ENCODE measurements at regions not wholly inside any gene's neighbourhood (a gene's known extent, or its start where the extent isn't known, plus 50 kb on each side); places are given as distances from the start of the nearest gene placed in this dataset.

GRCh38 chr12:104865080-104865479 lies 93.0 kb downstream of the SLC41A2 start (continued):
- no peak for TF ChIP-seq CTCF (IDR thresholded peaks at IDR 0.05; ENCODE audit: low read depth, low read length, missing input control)
- no peak for TF ChIP-seq NR2F2 (IDR thresholded peaks at IDR 0.05)
- no peak for TF ChIP-seq ATF3 (IDR thresholded peaks at IDR 0.05)

- H3K27me3 ChIP-seq (ENCODE audit: control insufficient read depth in 4 of 4, insufficient read depth in 4 of 4, low read length in 3 of 4), result no peaks in the 10 kb centered on the region
- peaks cover 0 to 20% (median 3%) of the 10 kb centered on the region in 4 donors for H3K36me3 ChIP-seq (ENCODE audit: control insufficient read depth in 4 of 4, insufficient read depth in 3 of 4, low read depth in 1 of 4, low read length in 3 of 4)
- H3K9me3 ChIP-seq (ENCODE audit: control insufficient read depth in 4 of 4, low read length in 3 of 4), result no peaks in the 10 kb centered on the region
- peaks cover 0 to 6% (median 3%) of the 10 kb centered on the region in 4 donors for H3K4me1 ChIP-seq (ENCODE audit: control insufficient read depth in 4 of 4, insufficient read depth in 4 of 4, low read length in 3 of 4)
- no peak overlapping the region for H3K27ac ChIP-seq (ENCODE audit: low read depth in 1 of 2, low read length in 2 of 2)
- no peak overlapping the region for H3K9ac ChIP-seq (ENCODE audit: low read depth in 1 of 2, low read length in 2 of 2)
- no peak for DNase-seq (ENCODE audit: low spot score)
- H3K4me3 ChIP-seq (ENCODE audit: low read depth in 1 of 3, low read length in 3 of 3), result no peak overlapping the region
- no peak for TF ChIP-seq NR2F2 (IDR thresholded peaks at IDR 0.05)
These were observed 93.4 kb downstream of the SLC41A2 start for GRCh38 chr12:104864668-104865067.

- Histone ChIP-seq H3K36me3 (ENCODE audit: control insufficient read depth in 4 of 4, insufficient read depth in 3 of 4, low read depth in 1 of 4, low read length in 3 of 4) (peaks cover 0 to 21% (median 5%) of the 10 kb centered on the region in 4 donors), H3K27me3 (ENCODE audit: control insufficient read depth in 4 of 4, insufficient read depth in 4 of 4, low read length in 3 of 4) (no peaks in the 10 kb centered on the region), H3K9me3 (ENCODE audit: control insufficient read depth in 4 of 4, low read length in 3 of 4) (no peaks in the 10 kb centered on the region), H3K4me3 (ENCODE audit: low read depth in 1 of 3, low read length in 3 of 3) (no peak overlapping the region), H3K9ac (ENCODE audit: low read depth in 1 of 2, low read length in 2 of 2) (no peak overlapping the region), H3K27ac (ENCODE audit: low read depth in 1 of 2, low read length in 2 of 2) (no peak overlapping the region), H3K4me1 (ENCODE audit: control insufficient read depth in 4 of 4, insufficient read depth in 4 of 4, low read length in 3 of 4) (peaks cover 0 to 6% (median 1%) of the 10 kb centered on the region in 4 donors)
- 91% methylated on average over 5 of the region's 5 CpGs for WGBS
- TF ChIP-seq TAF1 (conservative IDR thresholded peaks at IDR 0.05) (no peak), FOXA2 (IDR thresholded peaks at IDR 0.05) (no peak), RXRA (IDR thresholded peaks at IDR 0.05) (no peak), NR2F2 (IDR thresholded peaks at IDR 0.05) (no peak), CTCF (IDR thresholded peaks at IDR 0.05; ENCODE audit: low read depth, low read length, missing input control) (no peak), HNF4G (IDR thresholded peaks at IDR 0.05) (no peak), SP1 (IDR thresholded peaks at IDR 0.05) (no peak), RAD21 (IDR thresholded peaks at IDR 0.05) (no peak), YY1 (IDR thresholded peaks at IDR 0.05) (no peak)
- no peak for DNase-seq (ENCODE audit: low spot score)
These were observed 94.7 kb downstream of the SLC41A2 start for GRCh38 chr12:104863296-104863948.

All from liver (tissue), 8 donors.